Endothelial cell of umbilical vein (primary cell): ENCODE measurements at regions not wholly inside any gene's neighbourhood (a gene's known extent, or its start where the extent isn't known, plus 50 kb on each side); places are given as distances from the start of the nearest gene placed in this dataset.

Source experiments
- BruUV-seq: library from RNA; stranded (reverse); fragments of 400-500 nt; replicated peaks from 2 replicates; lab custom pipeline; 2021; lab: Mats Ljungman, UMichigan
- CTCF ChIA-PET: fragments of 300-600, 350-600 bp; sonication (Branson Sonifier 250); formaldehyde crosslinking; loops from one replicate; lab custom pipeline; 2021; ENCODE audit warnings: antibody characterized with exemption, inconsistent platforms; lab: Charles Lee
- POLR2A ChIA-PET: fragments of 300-600, 350-600 bp; sonication (Branson Sonifier 250); formaldehyde crosslinking; loops from one replicate; lab custom pipeline; 2021; ENCODE audit warnings: antibody characterized with exemption, inconsistent platforms; lab: Charles Lee
- DNase-seq: peaks from one replicate; pipeline ENCODE4 v3.0.0-alpha.2; 2011; ENCODE audit warnings: low read depth, low spot score
- FAIRE-seq: peaks from 2 replicates; lab custom pipeline; 2011; peaks lifted over from hg19 to GRCh38; lab: Jason Lieb, UNC
- H2AFZ ChIP-seq: 2 replicates; pipeline ENCODE4 v1.6.0; 2012; ENCODE audit warnings: low read depth, low read length, control low read depth, inconsistent platforms
- H3K27ac ChIP-seq: 2 replicates; pipeline ENCODE4 v1.5.1; 2011; ENCODE audit warnings: low read depth, mild to moderate bottlenecking, control low read depth, low read length, moderate library complexity; ENCODE audit not compliant: insufficient read depth
- H3K27me3 ChIP-seq, 2 experiments: 2 replicates each; pipeline versions ENCODE4 v1.6.0 to v1.6.1; 2011; ENCODE audit warnings: low read length in 2 of 2, mixed read lengths in 1 of 2; ENCODE audit not compliant: control insufficient read depth in 2 of 2, insufficient read depth in 2 of 2
- H3K36me3 ChIP-seq, 2 experiments: 2 replicates in 1 of 2; 3 replicates in 1 of 2; pipeline ENCODE4 v1.5.1; 2011; ENCODE audit warnings: low read length in 2 of 2, mild to moderate bottlenecking in 1 of 2, moderate library complexity in 1 of 2; ENCODE audit not compliant: control insufficient read depth in 2 of 2, insufficient read depth in 2 of 2; ENCODE audit errors: extremely low read depth in 1 of 2
- H3K4me1 ChIP-seq: 3 replicates; pipeline ENCODE4 v1.5.1; 2011; ENCODE audit warnings: mild to moderate bottlenecking, low read length; ENCODE audit not compliant: control insufficient read depth, insufficient read depth; ENCODE audit errors: extremely low read depth
- H3K4me2 ChIP-seq: 2 replicates; pipeline ENCODE4 v1.6.1; 2011; ENCODE audit warnings: low read length, control low read depth, mixed read lengths; ENCODE audit not compliant: insufficient read depth
- H3K4me3 ChIP-seq, 3 experiments: fragments of 200-600 bp in 1 of 3; sonication (generic), shearing (Covaris generic) in 1 of 3; replicated peaks in 1 of 3; 2 replicates each; pipeline ENCODE4 v1.5.1; 2011 to 2016; ENCODE audit warnings: control low read depth in 3 of 3, low read length in 3 of 3, mild to moderate bottlenecking in 2 of 3, inconsistent platforms in 1 of 3, low read depth in 1 of 3, moderate library complexity in 1 of 3; ENCODE audit not compliant: insufficient read depth in 1 of 3
- H3K79me2 ChIP-seq: 2 replicates; pipeline ENCODE4 v1.6.0; 2012; ENCODE audit warnings: low read length, inconsistent platforms; ENCODE audit not compliant: control insufficient read depth, insufficient read depth
- H3K9ac ChIP-seq: replicated peaks from 2 replicates; pipeline ENCODE3; 2011; ENCODE audit warnings: low read length, control low read depth; ENCODE audit not compliant: insufficient read depth; ENCODE audit errors: extremely low read depth
- H3K9me1 ChIP-seq: replicated peaks from 3 replicates; pipeline ENCODE4 v1.6.0; 2011; ENCODE audit warnings: mild to moderate bottlenecking, low read length; ENCODE audit not compliant: control insufficient read depth, insufficient read depth; ENCODE audit errors: extremely low read depth
- H3K9me3 ChIP-seq: replicated peaks from 2 replicates; pipeline ENCODE4 v1.5.1; 2012; ENCODE audit warnings: low read length, inconsistent platforms; ENCODE audit not compliant: control insufficient read depth, insufficient read depth
- H4K20me1 ChIP-seq: replicated peaks from 2 replicates; pipeline ENCODE3; 2011; ENCODE audit warnings: mild to moderate bottlenecking, low read length; ENCODE audit not compliant: control insufficient read depth, insufficient read depth; ENCODE audit errors: extremely low read depth
- EZH2 ChIP-seq: IDR thresholded peaks from 2 replicates; pipeline ENCODE4 v1.6.1; 2012; ENCODE audit warnings: borderline replicate concordance, low read depth, mild to moderate bottlenecking, moderate library complexity, low read length, inconsistent platforms; ENCODE audit not compliant: severe bottlenecking
- GATA2 ChIP-seq: IDR thresholded peaks from 2 replicates; pipeline ENCODE4 v1.7.0; 2011; ENCODE audit warnings: low read depth, mild to moderate bottlenecking, moderate library complexity, mixed read lengths, low read length; ENCODE audit not compliant: insufficient read length, insufficient read depth
- JUN ChIP-seq: IDR thresholded peaks from 2 replicates; pipeline ENCODE4 v1.6.1; 2011; ENCODE audit warnings: borderline replicate concordance, low read depth; ENCODE audit not compliant: insufficient read length, insufficient read depth
- MAX ChIP-seq: IDR thresholded peaks from 2 replicates; pipeline ENCODE4 v1.6.1; 2011; ENCODE audit not compliant: insufficient read depth, insufficient read length
- POLR2AphosphoS5 ChIP-seq: IDR thresholded peaks from 2 replicates; pipeline ENCODE4 v1.6.1; 2012; ENCODE audit warnings: low read depth, mild to moderate bottlenecking, control low read depth, low read length, moderate library complexity; ENCODE audit not compliant: insufficient read depth
- dilution Hi-C: fragments of 300-500 bp; cut with MboI; formaldehyde crosslinking; loops from one replicate; pipeline ENCODE4 v1.15.0; 2019; ENCODE audit warnings: low sequenced_read_pairs; ENCODE audit not compliant: extremely low pct_ligation_motif_present
- intact Hi-C: fragments of 100-400 bp; cut with micrococcal nuclease; formaldehyde crosslinking; loops from one replicate; pipeline ENCODE4 v1.10.0; 2022

- Histone ChIP-seq H3K9me3 (no peaks in the 10 kb centered on the region), H3K27me3 (peaks cover 0 to 3% of the 10 kb centered on the region in 2 experiments), H3K9me1 (no peaks in the 10 kb centered on the region), H3K4me2 (no peak overlapping the region), H4K20me1 (no peaks in the 10 kb centered on the region), H3K4me3 (no peak overlapping the region), H3K36me3 (no peaks in the 10 kb centered on the region), H2AFZ (peak overlapping the region; percentile 34), H3K79me2 (no peaks in the 10 kb centered on the region), H3K27ac (no peak overlapping the region), H3K9ac (no peak overlapping the region), H3K4me1 (peaks cover 3% of the 10 kb centered on the region)
- DNase-seq (no peak), FAIRE-seq (no peak)
- dilution Hi-C loops: no loop called here
- POLR2A ChIA-PET: no interaction called here
- intact Hi-C loops: no loop called here
- no peak for TF ChIP-seq JUN
- no TSS peak for BruUV-seq
- CTCF ChIA-PET: interaction anchor here (1.3 to 7.7 kb wide), 3 partner anchors 36 to 205 kb away, joined by 3 to 131 read pairs (median 4); no protein-coding TSS in a partner anchor
Measured at GRCh38 chr1:67555461-67556296, 125.5 kb upstream of the SERBP1 start.

- TF ChIP-seq POLR2AphosphoS5 (no peak), EZH2 (no peak), MAX (no peak), GATA2 (no peak)
- DNase-seq (no peak), FAIRE-seq (no peak)
- ChIA-PET POLR2A (no interaction called here), CTCF (interaction anchor here (0.6 to 7.7 kb wide), 6 partner anchors 14 to 203 kb away, joined by 3 to 131 read pairs (median 7); partner anchors contain the start of gene GADD45A)
- dilution Hi-C loops: no loop called here
- no peaks in the 10 kb centered on the region for H3K9me3 ChIP-seq
- peak overlapping the region; percentile 34 for H2AFZ ChIP-seq
- intact Hi-C loops: no loop called here
- no peak overlapping the region for H3K4me3 ChIP-seq
- no peak overlapping the region for H3K27ac ChIP-seq
- no peaks in the 10 kb centered on the region for H3K9me1 ChIP-seq
- H4K20me1 ChIP-seq: no peaks in the 10 kb centered on the region
- no peaks in the 10 kb centered on the region for H3K36me3 ChIP-seq
- no peaks in the 10 kb centered on the region for H3K79me2 ChIP-seq
- no peak overlapping the region for H3K9ac ChIP-seq
- no peak overlapping the region for H3K4me2 ChIP-seq
- peaks cover 3% of the 10 kb centered on the region for H3K4me1 ChIP-seq
- no TSS peak for BruUV-seq
- H3K27me3 ChIP-seq: peaks cover 0 to 3% of the 10 kb centered on the region in 2 experiments
Measured at GRCh38 chr1:67556297-67556900, 126.2 kb upstream of the SERBP1 start.
